SKM-1 (cell line): ENCODE measurements at regions not wholly inside any gene's neighbourhood (a gene's known extent, or its start where the extent isn't known, plus 50 kb on each side); places are given as distances from the start of the nearest gene placed in this dataset.

ENCODE experiments used
- DNase-seq: peaks from one replicate; lab custom pipeline; 2025; ENCODE audit not compliant: unreplicated experiment; lab: John Stamatoyannopoulos, UW

GRCh38 chr5:67289763-67290521, 93.3 kb upstream of the CD180 start:
- DNase-seq = no peak

- DNase-seq = no peak
Measured at GRCh38 chr5:67287510-67288268, 91.1 kb upstream of the CD180 start.

- no peak for DNase-seq
Measured at GRCh38 chr5:67286006-67286405, 89.4 kb upstream of the CD180 start.

GRCh38 chr5:67283988-67284487, 87.4 kb upstream of the CD180 start:
- no peak for DNase-seq

GRCh38 chr5:67283275-67283987, 86.8 kb upstream of the CD180 start:
- no peak for DNase-seq

GRCh38 chr5:67281874-67282273, 85.3 kb upstream of the CD180 start:
- no peak for DNase-seq

GRCh38 chr5:67273689-67274356, 77.2 kb upstream of the CD180 start:
- DNase-seq = no peak

- no peak for DNase-seq
Measured at GRCh38 chr5:67272453-67273130, 76.0 kb upstream of the CD180 start.

GRCh38 chr5:67268231-67269021, 71.8 kb upstream of the CD180 start:
- no peak for DNase-seq

GRCh38 chr5:67267512-67268216, 71.1 kb upstream of the CD180 start:
- DNase-seq = no peak

GRCh38 chr5:67266654-67267350, 70.2 kb upstream of the CD180 start:
- no peak for DNase-seq

- DNase-seq = no peak
Measured at GRCh38 chr5:67265951-67266350, 69.4 kb upstream of the CD180 start.

GRCh38 chr5:67263656-67264408, 67.2 kb upstream of the CD180 start:
- no peak for DNase-seq

- no peak for DNase-seq
Measured at GRCh38 chr5:67262956-67263355, 66.4 kb upstream of the CD180 start.

- no peak for DNase-seq
Measured at GRCh38 chr5:67262206-67262605, 65.6 kb upstream of the CD180 start.

GRCh38 chr5:67259548-67260215, 63.1 kb upstream of the CD180 start:
- no peak for DNase-seq

- DNase-seq = no peak
Measured at GRCh38 chr5:67257500-67257899, 60.9 kb upstream of the CD180 start.
